HCT116 (cell line): ENCODE measurements at regions not wholly inside any gene's neighbourhood (a gene's known extent, or its start where the extent isn't known, plus 50 kb on each side); places are given as distances from the start of the nearest gene placed in this dataset.

Source experiments
- ATAC-seq: fragments of 200-7000 bp; cut with Tn5 transposase; 2 replicates; pipeline ENCODE4 v1.9.1; 2020; ENCODE audit warnings: mild to moderate bottlenecking, moderate library complexity
- BruUV-seq: library from RNA; stranded (reverse); fragments of 400-500 nt; replicated peaks from 2 replicates; lab custom pipeline; 2021; lab: Mats Ljungman, UMichigan
- CTCF ChIA-PET: fragments of 300-600 bp; sonication (Branson Sonifier 250); formaldehyde crosslinking; loops from one replicate; lab custom pipeline; 2021; ENCODE audit warnings: antibody characterized with exemption; lab: Charles Lee
- POLR2A ChIA-PET: fragments of 300-600, 350-600 bp; sonication (Branson Sonifier 250); formaldehyde crosslinking; loops from one replicate; lab custom pipeline; 2021; ENCODE audit warnings: antibody characterized with exemption; lab: Charles Lee
- RAD21 ChIA-PET, 2 experiments: fragments of 300-600 bp; sonication (Branson Sonifier 250); formaldehyde crosslinking; loops; one replicate each; lab custom pipeline; 2023; ENCODE audit warnings: low total read pairs in 2 of 2; ENCODE audit not compliant: uncharacterized antibody in 2 of 2, unreplicated experiment in 2 of 2, low non-redundant PET in 1 of 2; lab: Charles Lee
- DNase-seq: peaks from one replicate; pipeline ENCODE4 v3.0.0-alpha.2; 2010; ENCODE audit warnings: low read depth, low spot score
- H2AFZ ChIP-seq: fragments of 200-600 bp; shearing (Covaris generic), sonication (generic); 2 replicates; pipeline ENCODE4 v1.6.1; 2017; ENCODE audit warnings: low read depth, mixed run types, mixed read lengths, antibody characterized with exemption, low read length; ENCODE audit not compliant: poor library complexity, severe bottlenecking
- H3K27ac ChIP-seq: 2 replicates; pipeline ENCODE4 v1.5.1; 2012; ENCODE audit warnings: low read depth, low read length
- H3K27me3 ChIP-seq: fragments of 200-600 bp; sonication (generic); 2 replicates; pipeline ENCODE4 v1.6.1; 2016; ENCODE audit warnings: mixed run types, low read length, mixed read lengths; ENCODE audit not compliant: insufficient read depth
- H3K36me3 ChIP-seq, 2 experiments: fragments of 200-500 bp in 1 of 2; fragments of 200-600 bp in 1 of 2; sonication (Bioruptor generic) in 1 of 2; sonication (generic) in 1 of 2; 2 replicates each; pipeline versions ENCODE4 v1.5.1 to v1.6.1; 2014 to 2016; ENCODE audit warnings: low read length in 2 of 2, inconsistent platforms in 1 of 2, mixed read lengths in 1 of 2, mixed run types in 1 of 2; ENCODE audit not compliant: insufficient read depth in 2 of 2, control insufficient read depth in 1 of 2
- H3K4me1 ChIP-seq, 2 experiments: fragments of 200-600 bp in 1 of 2; sonication (generic) in 1 of 2; 2 replicates each; pipeline versions ENCODE4 v1.5.1 to v1.6.1; 2012 to 2017; ENCODE audit warnings: low read length in 2 of 2, inconsistent platforms in 1 of 2, mild to moderate bottlenecking in 1 of 2, mixed read lengths in 1 of 2, mixed run types in 1 of 2, moderate library complexity in 1 of 2; ENCODE audit not compliant: insufficient read depth in 2 of 2, control insufficient read depth in 1 of 2
- H3K4me2 ChIP-seq: fragments of 200-600 bp; sonication (generic); 2 replicates; pipeline ENCODE4 v1.6.1; 2017; ENCODE audit warnings: mixed run types, low read length, mixed read lengths
- H3K4me3 ChIP-seq, 2 experiments: fragments of 200-600 bp in 1 of 2; sonication (generic) in 1 of 2; replicated peaks in 1 of 2; 2 replicates each; pipeline ENCODE4 v1.5.1; 2011 to 2016; ENCODE audit warnings: low read length in 2 of 2, control low read depth in 1 of 2, low read depth in 1 of 2, mild to moderate bottlenecking in 1 of 2, mixed read lengths in 1 of 2, mixed run types in 1 of 2
- H3K79me2 ChIP-seq: fragments of 200-600 bp; sonication (generic); 2 replicates; pipeline ENCODE4 v1.6.1; 2017; ENCODE audit warnings: mild to moderate bottlenecking, mixed run types, low read length, moderate library complexity, mixed read lengths; ENCODE audit not compliant: insufficient read depth
- H3K9ac ChIP-seq: fragments of 200-600 bp; sonication (generic); 2 replicates; pipeline ENCODE4 v1.6.1; 2016; ENCODE audit warnings: low read length, mixed read lengths
- H3K9me2 ChIP-seq: fragments of 200-600 bp; sonication (generic), shearing (Covaris generic); 2 replicates; pipeline ENCODE4 v1.6.1; 2017; ENCODE audit warnings: mixed run types, mild to moderate bottlenecking, moderate library complexity; ENCODE audit not compliant: insufficient read depth
- H3K9me3 ChIP-seq, 2 experiments: fragments of 200-500 bp in 1 of 2; fragments of 200-600 bp in 1 of 2; sonication (Bioruptor generic) in 1 of 2; sonication (generic) in 1 of 2; 2 replicates each; pipeline ENCODE4 v1.6.1; 2014 to 2017; ENCODE audit warnings: low read length in 2 of 2, mixed read lengths in 2 of 2, inconsistent platforms in 1 of 2, low read depth in 1 of 2, mild to moderate bottlenecking in 1 of 2, mixed run types in 1 of 2, moderate library complexity in 1 of 2; ENCODE audit not compliant: control insufficient read depth in 1 of 2, insufficient read depth in 1 of 2
- H4K20me1 ChIP-seq: fragments of 200-600 bp; sonication (generic), shearing (Covaris generic); 2 replicates; pipeline ENCODE4 v1.6.1; 2017; ENCODE audit warnings: mixed run types, mild to moderate bottlenecking, moderate library complexity; ENCODE audit not compliant: insufficient read depth
- RAD21 ChIP-seq: IDR thresholded peaks from 2 replicates; pipeline ENCODE4 v1.6.1; 2012; ENCODE audit warnings: low read depth, mild to moderate bottlenecking
- REST ChIP-seq: IDR thresholded peaks from 2 replicates; pipeline ENCODE4 v1.6.1; 2012; ENCODE audit warnings: low read depth
- ZFX ChIP-seq: fragments of 450-650 bp; IDR thresholded peaks from 2 replicates; pipeline ENCODE4 v1.6.1; 2017
- intact Hi-C: fragments of 100-400 bp; cut with micrococcal nuclease; formaldehyde crosslinking; loops from 2 replicates; pipeline ENCODE4 v1.10.0; 2022

- no TSS peak for BruUV-seq
These were observed 459.5 kb downstream of the RMST start for GRCh38 chr12:97921979-97922722.

GRCh38 chr12:97923546-97923945, 460.9 kb downstream of the RMST start:
- H3K9ac ChIP-seq: no peak overlapping the region
- H3K36me3 ChIP-seq: no peaks in the 10 kb centered on the region
- H4K20me1 ChIP-seq: no peaks in the 10 kb centered on the region
- H3K79me2 ChIP-seq: no peaks in the 10 kb centered on the region
- no peaks in the 10 kb centered on the region for H3K9me2 ChIP-seq
- ChIA-PET CTCF (no interaction called here), RAD21 (no interaction called here), POLR2A (no interaction called here)
- TF ChIP-seq REST: no peak
- TF ChIP-seq ZFX: no peak
- BruUV-seq: no TSS peak
- no peak overlapping the region for H3K27ac ChIP-seq
- H3K4me2 ChIP-seq: no peak overlapping the region
- no peaks in the 10 kb centered on the region for H3K9me3 ChIP-seq
- intact Hi-C loops: no loop called here
- H3K27me3 ChIP-seq: no peaks in the 10 kb centered on the region
- no peak for DNase-seq
- ATAC-seq: no peak
- no peaks in the 10 kb centered on the region for H3K4me1 ChIP-seq
- no peak overlapping the region for H2AFZ ChIP-seq
- H3K4me3 ChIP-seq: no peak overlapping the region

More at GRCh38 chr12:97921979-97922722, 459.5 kb downstream of the RMST start:
- Histone ChIP-seq H3K9me2 (no peaks in the 10 kb centered on the region), H4K20me1 (no peaks in the 10 kb centered on the region), H3K27me3 (no peaks in the 10 kb centered on the region), H3K9me3 (no peaks in the 10 kb centered on the region), H3K9ac (no peak overlapping the region), H2AFZ (no peak overlapping the region), H3K79me2 (no peaks in the 10 kb centered on the region), H3K36me3 (no peaks in the 10 kb centered on the region), H3K4me2 (no peak overlapping the region), H3K4me1 (no peaks in the 10 kb centered on the region), H3K4me3 (no peak overlapping the region), H3K27ac (no peak overlapping the region)
- no peak for ATAC-seq
- CTCF ChIA-PET: no interaction called here
- RAD21 ChIA-PET: no interaction called here
- intact Hi-C loops: no loop called here
- POLR2A ChIA-PET: interaction anchor here (0.6 kb wide), 1 partner anchor 19 kb away, joined by 4 read pairs; no protein-coding TSS in a partner anchor
- TF ChIP-seq RAD21: no peak
- DNase-seq: no peak
